PC-3 (cell line): ENCODE measurements at regions not wholly inside any gene's neighbourhood (a gene's known extent, or its start where the extent isn't known, plus 50 kb on each side); places are given as distances from the start of the nearest gene placed in this dataset.

Experiments used
- ATAC-seq: fragments of 200-7000 bp; cut with Tn5 transposase; 2 replicates; pipeline ENCODE4 v1.9.1; 2020; ENCODE audit warnings: mild to moderate bottlenecking, moderate library complexity
- BruUV-seq: library from RNA; stranded (reverse); fragments of 400-500 nt; replicated peaks from 2 replicates; lab custom pipeline; 2021; lab: Mats Ljungman, UMichigan
- CTCF ChIA-PET: fragments of 300-600 bp; sonication (Branson Sonifier 250); formaldehyde crosslinking; loops from one replicate; lab custom pipeline; 2022; ENCODE audit warnings: antibody characterized with exemption; lab: Charles Lee
- POLR2A ChIA-PET: fragments of 300-600 bp; sonication (Branson Sonifier 250); formaldehyde crosslinking; loops from one replicate; lab custom pipeline; 2022; ENCODE audit warnings: antibody characterized with exemption; ENCODE audit not compliant: unreplicated experiment; lab: Charles Lee
- DNase-seq: peaks from one replicate; pipeline ENCODE4 v3.0.0-alpha.2; 2015
- H2AFZ ChIP-seq: fragments of 300-600 bp; sonication (generic); 2 replicates; pipeline ENCODE4 v1.6.0; 2016; ENCODE audit warnings: antibody characterized with exemption, low read length
- H3F3A ChIP-seq: fragments of 300-600 bp; sonication (generic); one replicate; pipeline ENCODE4 v1.6.0; 2017; ENCODE audit warnings: antibody characterized with exemption, low read length, control low read depth, mild to moderate bottlenecking; ENCODE audit not compliant: unreplicated experiment
- H3K27ac ChIP-seq: fragments of 300-600 bp; sonication (generic); 2 replicates; pipeline ENCODE4 v1.5.1; 2016; ENCODE audit warnings: mild to moderate bottlenecking, low read length
- H3K27me3 ChIP-seq: fragments of 300-600 bp; sonication (generic); 2 replicates; pipeline ENCODE4 v1.6.1; 2016; ENCODE audit warnings: low read length, mixed read lengths
- H3K36me3 ChIP-seq: fragments of 300-600 bp; sonication (generic); 2 replicates; pipeline ENCODE4 v1.6.1; 2016; ENCODE audit warnings: low read depth, mixed run types, low read length, mixed read lengths
- H3K4me1 ChIP-seq: fragments of 300-600 bp; sonication (generic); 2 replicates; pipeline ENCODE4 v1.5.1; 2016; ENCODE audit warnings: low read length; ENCODE audit not compliant: insufficient read depth
- H3K4me2 ChIP-seq: fragments of 300-600 bp; sonication (generic); 2 replicates; pipeline ENCODE4 v1.6.0; 2016; ENCODE audit warnings: low read length
- H3K4me3 ChIP-seq: fragments of 300-600 bp; sonication (generic); 2 replicates; pipeline ENCODE4 v1.5.1; 2016; ENCODE audit warnings: mild to moderate bottlenecking, low read length, mixed read lengths
- H3K79me2 ChIP-seq: fragments of 300-600 bp; sonication (generic); 2 replicates; pipeline ENCODE4 v1.6.1; 2017; ENCODE audit warnings: low read length, mixed read lengths
- H3K9ac ChIP-seq: fragments of 300-600 bp; sonication (generic); 2 replicates; pipeline ENCODE4 v1.6.0; 2016; ENCODE audit warnings: mild to moderate bottlenecking, low read length
- H3K9me2 ChIP-seq: fragments of 300-600 bp; sonication (generic); replicated peaks from 2 replicates; pipeline ENCODE4 v1.6.1; 2016; ENCODE audit warnings: mixed run types, low read length, mixed read lengths
- H3K9me3 ChIP-seq: fragments of 300-600 bp; sonication (generic); 2 replicates; pipeline ENCODE4 v1.6.1; 2016; ENCODE audit warnings: low read length, mixed read lengths
- H4K20me1 ChIP-seq: fragments of 300-600 bp; sonication (generic); 2 replicates; pipeline ENCODE4 v1.6.1; 2016; ENCODE audit warnings: low read length, mixed read lengths
- CTCF ChIP-seq: fragments of 300-600 bp; sonication (generic); conservative IDR thresholded peaks from 2 replicates; pipeline ENCODE4 v1.5.1; 2017; ENCODE audit warnings: antibody characterized with exemption, low read depth, mild to moderate bottlenecking, low read length
- EZH2 ChIP-seq: fragments of 300-600 bp; sonication (generic); IDR thresholded peaks from one replicate; pipeline ENCODE4 v1.6.1; 2017; ENCODE audit warnings: antibody characterized with exemption, mild to moderate bottlenecking, low read length; ENCODE audit not compliant: unreplicated experiment
- EZH2phosphoT487 ChIP-seq: fragments of 300-600 bp; sonication (generic); IDR thresholded peaks from 2 replicates; pipeline ENCODE4 v1.6.1; 2018; ENCODE audit warnings: mild to moderate bottlenecking, antibody characterized with exemption, low read length, borderline replicate concordance
- intact Hi-C: fragments of 100-400 bp; cut with micrococcal nuclease; formaldehyde crosslinking; loops from 2 replicates; pipeline ENCODE4 v1.9.0; 2023

GRCh38 chr9:119026120-119026519 is 343.1 kb downstream of the BRINP1 start:
- no peaks in the 10 kb centered on the region for H3K9me3 ChIP-seq
- H3K9ac ChIP-seq = no peak overlapping the region
- no peaks in the 10 kb centered on the region for H3K27me3 ChIP-seq
- no peak overlapping the region for H3K27ac ChIP-seq
- no peaks in the 10 kb centered on the region for H3K79me2 ChIP-seq
- DNase-seq = no peak
- TF ChIP-seq EZH2phosphoT487 (no peak), CTCF (no peak), EZH2 (no peak)
- no peaks in the 10 kb centered on the region for H3K9me2 ChIP-seq
- ChIA-PET POLR2A (no interaction called here), CTCF (no interaction called here)
- no peak overlapping the region for H2AFZ ChIP-seq
- no peaks in the 10 kb centered on the region for H3F3A ChIP-seq
- H4K20me1 ChIP-seq = no peaks in the 10 kb centered on the region
- H3K4me1 ChIP-seq = no peaks in the 10 kb centered on the region
- BruUV-seq = no TSS peak
- H3K36me3 ChIP-seq = no peaks in the 10 kb centered on the region
- H3K4me2 ChIP-seq = no peak overlapping the region
- intact Hi-C loops = no loop called here
- no peak overlapping the region for H3K4me3 ChIP-seq
- no peak for ATAC-seq

GRCh38 chr9:119027901-119028699 is 341.1 kb downstream of the BRINP1 start:
- Histone ChIP-seq H3K27me3 (no peaks in the 10 kb centered on the region), H3K4me2 (no peak overlapping the region), H3K4me1 (no peaks in the 10 kb centered on the region), H4K20me1 (no peaks in the 10 kb centered on the region), H3K9me3 (no peaks in the 10 kb centered on the region), H3K79me2 (no peaks in the 10 kb centered on the region), H3K9ac (no peak overlapping the region), H3F3A (no peaks in the 10 kb centered on the region), H2AFZ (no peak overlapping the region), H3K9me2 (no peaks in the 10 kb centered on the region), H3K4me3 (no peak overlapping the region), H3K36me3 (no peaks in the 10 kb centered on the region), H3K27ac (no peak overlapping the region)
- DNase-seq (no peak), ATAC-seq (no peak)
- TF ChIP-seq CTCF (no peak), EZH2phosphoT487 (no peak), EZH2 (no peak)
- CTCF ChIA-PET = no interaction called here
- intact Hi-C loops = no loop called here
- no TSS peak for BruUV-seq
- POLR2A ChIA-PET = no interaction called here

GRCh38 chr9:119029886-119030285 is 339.3 kb downstream of the BRINP1 start:
- intact Hi-C loops = no loop called here
- ChIA-PET CTCF (no interaction called here), POLR2A (no interaction called here)
- TF ChIP-seq EZH2phosphoT487 (no peak), CTCF (no peak), EZH2 (no peak)
- Histone ChIP-seq H3K4me3 (no peak overlapping the region), H3K9me3 (no peaks in the 10 kb centered on the region), H3K4me1 (no peaks in the 10 kb centered on the region), H3K27ac (no peak overlapping the region), H3K4me2 (no peak overlapping the region), H3K9ac (no peak overlapping the region), H3K36me3 (no peaks in the 10 kb centered on the region), H3K27me3 (no peaks in the 10 kb centered on the region), H3F3A (no peaks in the 10 kb centered on the region), H3K9me2 (no peaks in the 10 kb centered on the region), H4K20me1 (no peaks in the 10 kb centered on the region), H2AFZ (no peak overlapping the region), H3K79me2 (no peaks in the 10 kb centered on the region)
- no peak for ATAC-seq
- DNase-seq = no peak
- no TSS peak for BruUV-seq
